Kidney epithelial cell (primary cell): ENCODE measurements at regions not wholly inside any gene's neighbourhood (a gene's known extent, or its start where the extent isn't known, plus 50 kb on each side); places are given as distances from the start of the nearest gene placed in this dataset.

ENCODE experiments used
- DNase-seq: peaks from one replicate; pipeline ENCODE4 v3.0.0-alpha.2; 2010; ENCODE audit warnings: low read depth
- H3K27me3 ChIP-seq: 2 replicates; pipeline ENCODE4 v1.6.0; 2011; ENCODE audit warnings: low read length; ENCODE audit not compliant: control insufficient read depth, insufficient read depth
- H3K36me3 ChIP-seq: 2 replicates; pipeline ENCODE4 v1.5.1; 2011; ENCODE audit warnings: low read length; ENCODE audit not compliant: control insufficient read depth, insufficient read depth
- H3K4me3 ChIP-seq: 2 replicates; pipeline ENCODE4 v1.5.1; 2011; ENCODE audit warnings: low read depth, mild to moderate bottlenecking, control low read depth, low read length
- TF ChIP-seq, protein P1 (sequence below): IDR thresholded peaks from 2 replicates; pipeline ENCODE4 v1.5.1; 2011; ENCODE audit warnings: mild to moderate bottlenecking, moderate library complexity, low read length, control low read depth, inconsistent platforms; ENCODE audit not compliant: insufficient read depth, poor library complexity, severe bottlenecking

DNA sequence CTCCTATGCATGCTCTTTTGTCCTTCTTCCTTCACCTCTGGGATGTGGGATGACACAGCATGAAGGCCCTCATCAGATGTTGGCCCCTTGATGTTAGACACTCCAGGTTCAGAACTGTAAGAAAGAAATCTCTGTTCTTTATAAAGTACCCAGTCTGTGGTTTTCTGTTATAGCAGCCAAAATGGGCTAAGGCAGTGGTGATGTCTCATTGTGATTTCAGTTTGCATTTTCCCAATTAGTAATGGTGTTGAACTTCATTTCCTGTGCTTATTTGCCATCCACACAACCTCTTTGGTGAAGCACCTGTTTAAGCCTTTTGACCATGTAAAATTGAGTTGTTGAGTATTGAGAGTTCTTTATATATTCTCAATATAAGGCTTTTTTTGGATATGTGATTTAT lies 129.3 kb upstream of the C1orf174 start:
- Histone ChIP-seq H3K4me3 (no peak overlapping the region), H3K36me3 (no peaks in the 10 kb centered on the region), H3K27me3 (no peaks in the 10 kb centered on the region)
- TF ChIP-seq, protein P1, sequence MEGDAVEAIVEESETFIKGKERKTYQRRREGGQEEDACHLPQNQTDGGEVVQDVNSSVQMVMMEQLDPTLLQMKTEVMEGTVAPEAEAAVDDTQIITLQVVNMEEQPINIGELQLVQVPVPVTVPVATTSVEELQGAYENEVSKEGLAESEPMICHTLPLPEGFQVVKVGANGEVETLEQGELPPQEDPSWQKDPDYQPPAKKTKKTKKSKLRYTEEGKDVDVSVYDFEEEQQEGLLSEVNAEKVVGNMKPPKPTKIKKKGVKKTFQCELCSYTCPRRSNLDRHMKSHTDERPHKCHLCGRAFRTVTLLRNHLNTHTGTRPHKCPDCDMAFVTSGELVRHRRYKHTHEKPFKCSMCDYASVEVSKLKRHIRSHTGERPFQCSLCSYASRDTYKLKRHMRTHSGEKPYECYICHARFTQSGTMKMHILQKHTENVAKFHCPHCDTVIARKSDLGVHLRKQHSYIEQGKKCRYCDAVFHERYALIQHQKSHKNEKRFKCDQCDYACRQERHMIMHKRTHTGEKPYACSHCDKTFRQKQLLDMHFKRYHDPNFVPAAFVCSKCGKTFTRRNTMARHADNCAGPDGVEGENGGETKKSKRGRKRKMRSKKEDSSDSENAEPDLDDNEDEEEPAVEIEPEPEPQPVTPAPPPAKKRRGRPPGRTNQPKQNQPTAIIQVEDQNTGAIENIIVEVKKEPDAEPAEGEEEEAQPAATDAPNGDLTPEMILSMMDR: no peak
- DNase-seq: no peak

DNA sequence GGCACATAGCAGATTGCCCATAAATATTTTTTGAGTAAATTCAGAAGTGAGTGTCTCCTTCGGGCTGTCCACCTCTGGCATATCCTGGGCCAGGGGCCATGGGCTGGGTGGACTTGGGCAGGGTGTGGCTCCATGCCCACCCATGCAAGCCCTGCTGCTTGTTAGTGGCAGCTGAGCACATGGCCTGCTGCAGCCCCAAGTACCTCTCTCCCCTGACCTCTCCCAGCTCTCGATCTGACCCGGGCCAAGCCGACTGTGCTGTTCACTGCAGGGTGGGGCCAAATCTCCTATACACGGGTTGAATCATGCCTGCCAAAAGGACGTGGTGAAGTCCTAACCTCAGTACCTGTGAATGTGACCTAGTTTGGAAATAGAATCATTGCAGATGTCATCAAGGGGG lies 132.5 kb upstream of the C1orf174 start:
- no peaks in the 10 kb centered on the region for H3K27me3 ChIP-seq

DNA sequence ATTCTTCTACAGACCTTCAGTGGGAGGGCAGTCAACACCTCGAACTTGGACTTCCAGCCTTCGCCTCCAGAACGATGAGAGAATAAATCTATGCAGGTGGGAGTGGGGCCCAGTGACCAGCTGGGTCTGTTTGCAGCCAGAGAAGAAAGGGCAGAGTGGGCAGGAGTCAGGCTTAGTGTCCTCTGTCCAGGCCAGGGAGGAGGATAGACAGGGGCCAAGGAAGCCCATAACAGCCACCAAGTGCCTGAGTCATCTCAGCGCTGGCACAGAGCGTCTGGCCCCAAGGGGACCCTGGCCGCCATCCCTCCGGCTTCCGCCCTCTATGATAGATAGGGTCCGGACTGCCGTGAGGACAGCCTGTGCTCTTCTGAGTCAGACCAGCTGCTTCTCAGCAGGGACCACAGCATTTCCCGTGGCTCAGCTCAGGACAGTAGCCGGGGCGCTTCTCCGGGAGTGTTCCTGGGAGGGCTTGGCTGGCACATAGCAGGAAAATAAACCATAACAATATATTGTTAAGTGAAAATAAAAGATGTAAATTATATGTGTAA lies 133.1 kb upstream of the C1orf174 start:
- Histone ChIP-seq H3K27me3 (no peaks in the 10 kb centered on the region), H3K4me3 (no peak overlapping the region), H3K36me3 (no peaks in the 10 kb centered on the region)
- TF ChIP-seq, protein P1: no peak
- DNase-seq: no peak

More for the DNA sequence above, 132.5 kb upstream of the C1orf174 start:
- no peaks in the 10 kb centered on the region for H3K36me3 ChIP-seq
- TF ChIP-seq, protein P1: no peak
- DNase-seq: no peak
- no peak overlapping the region for H3K4me3 ChIP-seq

DNA sequence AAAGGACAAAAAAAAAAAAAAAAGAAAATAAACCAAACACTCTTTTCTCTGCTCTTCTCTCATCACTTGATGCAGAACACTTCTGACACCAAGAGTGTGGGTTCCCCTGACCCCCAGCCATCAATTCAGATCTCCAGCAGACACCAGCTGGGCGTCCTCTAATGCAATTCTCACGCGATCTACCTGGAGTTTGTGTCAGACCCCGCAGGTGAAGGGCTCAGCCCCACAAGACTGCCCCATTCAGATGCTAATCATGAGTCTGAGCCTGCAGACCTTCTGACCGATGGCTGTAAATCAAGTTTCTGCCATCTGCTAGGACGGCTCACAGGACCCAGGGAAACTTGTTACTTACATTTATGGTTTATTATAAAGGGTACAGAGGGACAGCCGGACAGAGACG lies 133.6 kb upstream of the C1orf174 start:
- Histone ChIP-seq H3K36me3 (no peaks in the 10 kb centered on the region), H3K27me3 (no peaks in the 10 kb centered on the region), H3K4me3 (no peak overlapping the region)
- no peak for DNase-seq
- TF ChIP-seq, protein P1: no peak

DNA sequence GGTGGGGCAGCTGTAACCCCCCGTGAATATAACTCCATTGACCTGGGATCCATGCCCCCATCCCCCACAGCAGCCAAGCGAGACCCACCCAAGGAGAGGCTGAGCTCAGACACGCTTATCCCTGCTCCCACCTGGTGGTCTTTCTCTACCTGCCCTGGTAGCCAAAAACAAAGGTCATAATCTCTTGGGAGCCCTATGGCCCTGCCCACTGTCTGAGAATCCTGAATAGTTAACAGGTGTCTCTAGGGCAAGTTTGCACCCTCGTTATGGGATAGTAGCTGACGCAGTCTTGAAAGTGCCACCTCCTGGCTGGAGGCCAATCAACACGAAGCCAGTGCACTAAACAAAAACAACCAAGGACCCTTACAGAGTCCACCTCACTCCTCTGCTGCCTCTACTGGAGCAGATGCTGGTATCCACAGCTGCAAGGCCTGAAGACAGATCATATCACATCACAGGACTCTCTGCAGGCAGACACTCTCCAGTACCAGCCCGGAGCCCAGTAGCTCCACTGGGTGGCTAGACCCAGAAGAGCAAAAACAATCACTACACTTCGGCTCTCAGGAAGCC lies 134.3 kb upstream of the C1orf174 start:
- no peaks in the 10 kb centered on the region for H3K36me3 ChIP-seq
- no peak for DNase-seq
- no peaks in the 10 kb centered on the region for H3K27me3 ChIP-seq
- H3K4me3 ChIP-seq: no peak overlapping the region
- TF ChIP-seq, protein P1: no peak

DNA sequence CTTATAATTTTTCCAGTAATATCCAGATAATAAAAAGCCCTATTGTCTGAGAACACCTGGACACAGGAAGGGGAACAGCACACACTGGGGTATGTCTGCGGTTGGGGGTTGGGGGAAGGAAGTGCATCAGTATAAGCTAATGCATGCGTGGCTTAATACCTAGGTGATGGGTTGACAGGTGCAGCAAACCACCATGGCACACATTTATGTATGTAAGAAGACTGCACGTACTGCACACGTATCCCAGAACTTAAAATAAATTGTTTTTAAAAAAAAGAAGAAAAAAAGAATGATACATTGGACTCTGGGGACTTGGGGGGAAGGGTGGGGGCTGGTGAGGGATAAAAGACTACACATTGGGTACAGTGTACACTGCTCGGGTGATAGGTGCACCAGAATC lies 144.9 kb upstream of the C1orf174 start:
- Histone ChIP-seq H3K36me3 (no peaks in the 10 kb centered on the region), H3K4me3 (no peak overlapping the region), H3K27me3 (peaks cover 3% of the 10 kb centered on the region)
- TF ChIP-seq, protein P1: no peak
- DNase-seq: no peak
